Endothelial cell of umbilical vein (primary cell): ENCODE measurements at regions not wholly inside any gene's neighbourhood (a gene's known extent, or its start where the extent isn't known, plus 50 kb on each side); places are given as distances from the start of the nearest gene placed in this dataset.

ENCODE experiments used
- BruUV-seq: library from RNA; stranded (reverse); fragments of 400-500 nt; replicated peaks from 2 replicates; lab custom pipeline; 2021; lab: Mats Ljungman, UMichigan
- CTCF ChIA-PET: fragments of 300-600, 350-600 bp; sonication (Branson Sonifier 250); formaldehyde crosslinking; loops from one replicate; lab custom pipeline; 2021; ENCODE audit warnings: antibody characterized with exemption, inconsistent platforms; lab: Charles Lee
- POLR2A ChIA-PET: fragments of 300-600, 350-600 bp; sonication (Branson Sonifier 250); formaldehyde crosslinking; loops from one replicate; lab custom pipeline; 2021; ENCODE audit warnings: antibody characterized with exemption, inconsistent platforms; lab: Charles Lee
- DNase-seq: peaks from one replicate; pipeline ENCODE4 v3.0.0-alpha.2; 2011; ENCODE audit warnings: low read depth, low spot score
- FAIRE-seq: peaks from 2 replicates; lab custom pipeline; 2011; peaks lifted over from hg19 to GRCh38; lab: Jason Lieb, UNC
- H2AFZ ChIP-seq: 2 replicates; pipeline ENCODE4 v1.6.0; 2012; ENCODE audit warnings: low read depth, low read length, control low read depth, inconsistent platforms
- H3K27ac ChIP-seq: 2 replicates; pipeline ENCODE4 v1.5.1; 2011; ENCODE audit warnings: low read depth, mild to moderate bottlenecking, control low read depth, low read length, moderate library complexity; ENCODE audit not compliant: insufficient read depth
- H3K27me3 ChIP-seq, 2 experiments: 2 replicates each; pipeline versions ENCODE4 v1.6.0 to v1.6.1; 2011; ENCODE audit warnings: low read length in 2 of 2, mixed read lengths in 1 of 2; ENCODE audit not compliant: control insufficient read depth in 2 of 2, insufficient read depth in 2 of 2
- H3K36me3 ChIP-seq, 2 experiments: 2 replicates in 1 of 2; 3 replicates in 1 of 2; pipeline ENCODE4 v1.5.1; 2011; ENCODE audit warnings: low read length in 2 of 2, mild to moderate bottlenecking in 1 of 2, moderate library complexity in 1 of 2; ENCODE audit not compliant: control insufficient read depth in 2 of 2, insufficient read depth in 2 of 2; ENCODE audit errors: extremely low read depth in 1 of 2
- H3K4me1 ChIP-seq: 3 replicates; pipeline ENCODE4 v1.5.1; 2011; ENCODE audit warnings: mild to moderate bottlenecking, low read length; ENCODE audit not compliant: control insufficient read depth, insufficient read depth; ENCODE audit errors: extremely low read depth
- H3K4me2 ChIP-seq: 2 replicates; pipeline ENCODE4 v1.6.1; 2011; ENCODE audit warnings: low read length, control low read depth, mixed read lengths; ENCODE audit not compliant: insufficient read depth
- H3K4me3 ChIP-seq, 3 experiments: fragments of 200-600 bp in 1 of 3; sonication (generic), shearing (Covaris generic) in 1 of 3; replicated peaks in 1 of 3; 2 replicates each; pipeline ENCODE4 v1.5.1; 2011 to 2016; ENCODE audit warnings: control low read depth in 3 of 3, low read length in 3 of 3, mild to moderate bottlenecking in 2 of 3, inconsistent platforms in 1 of 3, low read depth in 1 of 3, moderate library complexity in 1 of 3; ENCODE audit not compliant: insufficient read depth in 1 of 3
- H3K79me2 ChIP-seq: 2 replicates; pipeline ENCODE4 v1.6.0; 2012; ENCODE audit warnings: low read length, inconsistent platforms; ENCODE audit not compliant: control insufficient read depth, insufficient read depth
- H3K9ac ChIP-seq: replicated peaks from 2 replicates; pipeline ENCODE3; 2011; ENCODE audit warnings: low read length, control low read depth; ENCODE audit not compliant: insufficient read depth; ENCODE audit errors: extremely low read depth
- H3K9me1 ChIP-seq: replicated peaks from 3 replicates; pipeline ENCODE4 v1.6.0; 2011; ENCODE audit warnings: mild to moderate bottlenecking, low read length; ENCODE audit not compliant: control insufficient read depth, insufficient read depth; ENCODE audit errors: extremely low read depth
- H3K9me3 ChIP-seq: replicated peaks from 2 replicates; pipeline ENCODE4 v1.5.1; 2012; ENCODE audit warnings: low read length, inconsistent platforms; ENCODE audit not compliant: control insufficient read depth, insufficient read depth
- H4K20me1 ChIP-seq: replicated peaks from 2 replicates; pipeline ENCODE3; 2011; ENCODE audit warnings: mild to moderate bottlenecking, low read length; ENCODE audit not compliant: control insufficient read depth, insufficient read depth; ENCODE audit errors: extremely low read depth
- CTCF ChIP-seq, 2 donors: IDR thresholded peaks; 1 replicate in 1 of 2; 2 replicates in 1 of 2; pipeline ENCODE4 v1.5.1; 2011; ENCODE audit warnings: low read length in 2 of 2, mild to moderate bottlenecking in 2 of 2, moderate library complexity in 2 of 2, control low read depth in 1 of 2, inconsistent platforms in 1 of 2, low read depth in 1 of 2; ENCODE audit not compliant: insufficient read depth in 1 of 2; ENCODE audit errors: extremely low read depth in 1 of 2
- EZH2 ChIP-seq: IDR thresholded peaks from 2 replicates; pipeline ENCODE4 v1.6.1; 2012; ENCODE audit warnings: borderline replicate concordance, low read depth, mild to moderate bottlenecking, moderate library complexity, low read length, inconsistent platforms; ENCODE audit not compliant: severe bottlenecking
- FOS ChIP-seq: IDR thresholded peaks from 2 replicates; pipeline ENCODE4 v1.6.1; 2011; ENCODE audit warnings: mild to moderate bottlenecking, low read length, moderate library complexity, borderline replicate concordance; ENCODE audit not compliant: insufficient read depth
- GATA2 ChIP-seq: IDR thresholded peaks from 2 replicates; pipeline ENCODE4 v1.7.0; 2011; ENCODE audit warnings: low read depth, mild to moderate bottlenecking, moderate library complexity, mixed read lengths, low read length; ENCODE audit not compliant: insufficient read length, insufficient read depth
- JUN ChIP-seq: IDR thresholded peaks from 2 replicates; pipeline ENCODE4 v1.6.1; 2011; ENCODE audit warnings: borderline replicate concordance, low read depth; ENCODE audit not compliant: insufficient read length, insufficient read depth
- MAX ChIP-seq: IDR thresholded peaks from 2 replicates; pipeline ENCODE4 v1.6.1; 2011; ENCODE audit not compliant: insufficient read depth, insufficient read length
- MYC ChIP-seq: IDR thresholded peaks from one replicate; pipeline ENCODE4 v1.6.1; 2011; ENCODE audit warnings: mild to moderate bottlenecking, low read depth, low read length
- POLR2A ChIP-seq: IDR thresholded peaks from 2 replicates; pipeline ENCODE4 v1.6.1; 2012; ENCODE audit warnings: low read depth, mild to moderate bottlenecking, control low read depth, low read length
- POLR2AphosphoS5 ChIP-seq: IDR thresholded peaks from 2 replicates; pipeline ENCODE4 v1.6.1; 2012; ENCODE audit warnings: low read depth, mild to moderate bottlenecking, control low read depth, low read length, moderate library complexity; ENCODE audit not compliant: insufficient read depth
- dilution Hi-C: fragments of 300-500 bp; cut with MboI; formaldehyde crosslinking; loops from one replicate; pipeline ENCODE4 v1.15.0; 2019; ENCODE audit warnings: low sequenced_read_pairs; ENCODE audit not compliant: extremely low pct_ligation_motif_present
- intact Hi-C: fragments of 100-400 bp; cut with micrococcal nuclease; formaldehyde crosslinking; loops from one replicate; pipeline ENCODE4 v1.10.0; 2022

DNA sequence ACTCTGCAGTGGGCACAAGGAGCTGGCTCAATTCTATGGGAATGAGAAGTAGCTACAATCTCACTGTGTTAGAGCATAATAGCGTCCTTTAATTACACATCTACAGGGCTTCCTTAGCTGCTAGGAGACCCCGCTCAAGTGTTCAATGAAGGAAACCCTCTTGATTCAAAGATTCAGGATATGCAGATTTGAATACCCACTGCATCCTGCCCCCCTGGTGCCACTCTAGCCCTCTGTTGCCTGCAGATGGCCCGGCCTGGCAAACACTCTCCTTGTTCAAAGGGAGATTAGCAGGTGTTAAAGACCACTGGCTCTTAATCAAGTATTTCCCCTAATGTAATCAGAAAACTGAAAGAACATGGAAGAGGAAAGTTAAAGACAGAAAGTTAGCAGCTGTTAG, 356.6 kb downstream of the VGLL3 start:
- Histone ChIP-seq H3K4me3 (no peak overlapping the region), H3K36me3 (no peaks in the 10 kb centered on the region), H3K9me3 (no peaks in the 10 kb centered on the region), H3K4me2 (no peak overlapping the region), H3K4me1 (no peaks in the 10 kb centered on the region), H3K27me3 (no peaks in the 10 kb centered on the region), H3K9ac (no peak overlapping the region), H2AFZ (no peak overlapping the region), H3K9me1 (no peaks in the 10 kb centered on the region), H4K20me1 (no peaks in the 10 kb centered on the region), H3K79me2 (no peaks in the 10 kb centered on the region), H3K27ac (no peak overlapping the region)
- dilution Hi-C loops (no loop called here), intact Hi-C loops (no loop called here)
- DNase-seq = no peak
- TF ChIP-seq POLR2A (no peak), EZH2 (no peak), CTCF (IDR thresholded peaks at IDR 0.05; ENCODE audit: extremely low read depth in 1 of 2, insufficient read depth in 1 of 2, low read depth in 1 of 2, low read length in 2 of 2) (no peak), JUN (no peak), MAX (no peak), FOS (no peak), POLR2AphosphoS5 (no peak), MYC (no peak), GATA2 (no peak)
- POLR2A ChIA-PET = no interaction called here
- CTCF ChIA-PET = no interaction called here
- no TSS peak for BruUV-seq
- FAIRE-seq = no peak
